OCI-LY7 (cell line): ENCODE measurements at regions not wholly inside any gene's neighbourhood (a gene's known extent, or its start where the extent isn't known, plus 50 kb on each side); places are given as distances from the start of the nearest gene placed in this dataset.

Source experiments
- BruUV-seq: library from RNA; stranded (reverse); fragments of 400-500 nt; replicated peaks from 2 replicates; lab custom pipeline; 2021; lab: Mats Ljungman, UMichigan
- CTCF ChIA-PET: fragments of 300-600 bp; sonication (Branson Sonifier 250); formaldehyde crosslinking; loops from one replicate; lab custom pipeline; 2022; ENCODE audit warnings: antibody characterized with exemption; ENCODE audit not compliant: unreplicated experiment; lab: Charles Lee
- POLR2A ChIA-PET: fragments of 300-600 bp; sonication (Branson Sonifier 250); formaldehyde crosslinking; loops from one replicate; lab custom pipeline; 2022; ENCODE audit warnings: antibody characterized with exemption; lab: Charles Lee
- DNase-seq: peaks from one replicate; pipeline ENCODE4 v3.0.0-alpha.2; 2015; ENCODE audit warnings: low spot score
- H2AFZ ChIP-seq: fragments of 200-600 bp; sonication (generic), shearing (Covaris generic); 2 replicates; pipeline ENCODE4 v1.6.1; 2014; ENCODE audit warnings: mild to moderate bottlenecking, antibody characterized with exemption, low read length, moderate library complexity
- H3K27ac ChIP-seq: fragments of 200-600 bp; sonication (generic); 2 replicates; pipeline ENCODE4 v1.5.1; 2014; ENCODE audit warnings: mixed run types, low read depth, mild to moderate bottlenecking, moderate library complexity, low read length, inconsistent platforms; ENCODE audit not compliant: poor library complexity, severe bottlenecking
- H3K36me3 ChIP-seq: fragments of 200-600 bp; sonication (generic); 2 replicates; pipeline ENCODE4 v1.6.1; 2014; ENCODE audit warnings: mild to moderate bottlenecking, antibody characterized with exemption, low read length, moderate library complexity, mixed read lengths; ENCODE audit not compliant: insufficient read depth
- H3K4me1 ChIP-seq: fragments of 200-600 bp; sonication (generic); 2 replicates; pipeline ENCODE4 v1.5.1; 2014; ENCODE audit warnings: mild to moderate bottlenecking, low read length; ENCODE audit not compliant: insufficient read depth, poor library complexity, severe bottlenecking
- H3K4me2 ChIP-seq: fragments of 200-600 bp; sonication (generic); 2 replicates; pipeline ENCODE4 v1.6.1; 2014; ENCODE audit warnings: mild to moderate bottlenecking, low read length
- H3K4me3 ChIP-seq: fragments of 200-600 bp; sonication (generic); 2 replicates; pipeline ENCODE4 v1.5.1; 2014; ENCODE audit warnings: mild to moderate bottlenecking, low read depth, low read length; ENCODE audit not compliant: poor library complexity, severe bottlenecking
- H3K79me2 ChIP-seq: fragments of 200-600 bp; sonication (generic); 2 replicates; pipeline ENCODE4 v1.6.1; 2016; ENCODE audit warnings: low read depth, mild to moderate bottlenecking, low read length, moderate library complexity, mixed read lengths; ENCODE audit not compliant: insufficient read depth
- H3K9me2 ChIP-seq: fragments of 200-600 bp; sonication (generic); 2 replicates; pipeline ENCODE4 v1.6.1; 2016; ENCODE audit warnings: mild to moderate bottlenecking, low read length, mixed read lengths; ENCODE audit not compliant: insufficient read depth
- H3K9me3 ChIP-seq: fragments of 200-600 bp; sonication (generic); 2 replicates; pipeline ENCODE4 v1.6.1; 2014; ENCODE audit warnings: mild to moderate bottlenecking, mixed run types, low read length, mixed read lengths
- H4K20me1 ChIP-seq: fragments of 200-600 bp; sonication (generic); 2 replicates; pipeline ENCODE4 v1.6.1; 2014; ENCODE audit warnings: mild to moderate bottlenecking, antibody characterized with exemption, low read length, moderate library complexity, mixed read lengths; ENCODE audit not compliant: insufficient read depth
- CTCF ChIP-seq: fragments of 200-600 bp; sonication (generic); conservative IDR thresholded peaks from 2 replicates; pipeline ENCODE4 v1.5.1; 2014; ENCODE audit warnings: mild to moderate bottlenecking, antibody characterized with exemption, low read length, moderate library complexity, mixed read lengths
- EZH2phosphoT487 ChIP-seq: fragments of 200-600 bp; sonication (generic); IDR thresholded peaks from 2 replicates; pipeline ENCODE4 v1.6.1; 2018; ENCODE audit warnings: low read depth, borderline replicate concordance, mild to moderate bottlenecking, mixed run types, antibody characterized with exemption, low read length, moderate library complexity, mixed read lengths
- intact Hi-C: fragments of 100-400 bp; cut with micrococcal nuclease; formaldehyde crosslinking; loops from one replicate; pipeline ENCODE4 v1.10.0; 2022; ENCODE audit not compliant: unreplicated experiment

- no peak overlapping the region for H3K4me2 ChIP-seq
- H3K4me1 ChIP-seq, result no peaks in the 10 kb centered on the region
- H3K79me2 ChIP-seq, result no peaks in the 10 kb centered on the region
- no peak overlapping the region for H3K27ac ChIP-seq
- no peaks in the 10 kb centered on the region for H3K9me2 ChIP-seq
- no peak overlapping the region for H3K4me3 ChIP-seq
- H3K36me3 ChIP-seq, result no peaks in the 10 kb centered on the region
- CTCF ChIA-PET, result no interaction called here
- TF ChIP-seq CTCF, result no peak
- TF ChIP-seq EZH2phosphoT487, result no peak
- POLR2A ChIA-PET, result no interaction called here
- intact Hi-C loops, result no loop called here
- peaks cover 4% of the 10 kb centered on the region; the same call in 1 of the 2 replicates for H3K9me3 ChIP-seq
- DNase-seq, result no peak
- H2AFZ ChIP-seq, result no peak overlapping the region
- BruUV-seq, result no TSS peak
- H4K20me1 ChIP-seq, result no peaks in the 10 kb centered on the region
These were observed 354.3 kb upstream of the SFSWAP start for GRCh38 chr12:131356485-131357184.

GRCh38 chr12:131357185-131357747, 353.6 kb upstream of the SFSWAP start:
- no peak overlapping the region for H3K27ac ChIP-seq
- TF ChIP-seq CTCF (no peak), EZH2phosphoT487 (no peak)
- H3K9me2 ChIP-seq, result no peaks in the 10 kb centered on the region
- H3K4me2 ChIP-seq, result no peak overlapping the region
- no peaks in the 10 kb centered on the region for H3K36me3 ChIP-seq
- intact Hi-C loops, result no loop called here
- POLR2A ChIA-PET, result no interaction called here
- no peaks in the 10 kb centered on the region for H3K9me3 ChIP-seq
- H3K4me1 ChIP-seq, result no peaks in the 10 kb centered on the region
- H3K79me2 ChIP-seq, result no peaks in the 10 kb centered on the region
- no peak for DNase-seq
- no peak overlapping the region for H2AFZ ChIP-seq
- CTCF ChIA-PET, result no interaction called here
- H3K4me3 ChIP-seq, result no peak overlapping the region
- no TSS peak for BruUV-seq
- no peaks in the 10 kb centered on the region for H4K20me1 ChIP-seq

DNA sequence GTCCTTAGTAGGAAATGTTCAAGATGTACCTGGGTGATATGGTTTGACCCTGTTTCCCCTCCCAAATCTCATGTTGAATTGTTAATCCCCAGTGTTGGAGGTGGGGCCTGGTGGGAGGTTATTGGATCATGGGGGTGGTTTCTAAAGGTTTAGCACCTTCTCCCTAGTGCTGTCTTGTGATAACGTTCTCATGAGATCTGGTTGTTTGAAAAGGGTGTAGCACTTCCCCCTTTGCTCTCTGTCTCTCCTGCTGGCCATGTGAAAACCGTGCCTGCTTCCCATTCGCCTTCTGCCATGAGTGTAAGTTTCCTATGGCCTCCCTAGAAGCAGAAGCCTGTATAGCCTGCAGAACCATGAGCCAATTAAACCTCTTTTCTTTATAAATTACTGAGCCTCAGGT, 353.0 kb upstream of the SFSWAP start:
- H4K20me1 ChIP-seq, result no peaks in the 10 kb centered on the region
- ChIA-PET POLR2A (no interaction called here), CTCF (no interaction called here)
- H3K36me3 ChIP-seq, result no peaks in the 10 kb centered on the region
- no peak for DNase-seq
- H3K4me2 ChIP-seq, result no peak overlapping the region
- no peak for TF ChIP-seq CTCF
- TF ChIP-seq EZH2phosphoT487, result no peak
- BruUV-seq, result no TSS peak
- H3K79me2 ChIP-seq, result no peaks in the 10 kb centered on the region
- no peaks in the 10 kb centered on the region for H3K9me2 ChIP-seq
- no peak overlapping the region for H3K27ac ChIP-seq
- intact Hi-C loops, result no loop called here
- no peak overlapping the region for H3K4me3 ChIP-seq
- H3K4me1 ChIP-seq, result no peaks in the 10 kb centered on the region
- no peaks in the 10 kb centered on the region for H3K9me3 ChIP-seq
- no peak overlapping the region for H2AFZ ChIP-seq
